Esophagus muscularis mucosa (tissue), 4 donors: ENCODE measurements at regions not wholly inside any gene's neighbourhood (a gene's known extent, or its start where the extent isn't known, plus 50 kb on each side); places are given as distances from the start of the nearest gene placed in this dataset.

Experiments used
- DNase-seq: peaks from one replicate; pipeline ENCODE4 v3.0.0-alpha.2; 2017; ENCODE audit errors: extremely low spot score
- H3K27ac ChIP-seq, 4 donors: fragments of 200-600 bp; sonication (generic); replicated peaks in 1 of 4; 1 replicate in 3 of 4; 2 replicates in 1 of 4; pipeline ENCODE4 v1.5.1; 2016 to 2019; ENCODE audit warnings: mild to moderate bottlenecking in 1 of 4
- H3K27me3 ChIP-seq, 4 donors: fragments of 200-600 bp; sonication (generic); one replicate each; pipeline versions ENCODE4 v1.5.1 to v1.6.0; 2016 to 2019
- H3K36me3 ChIP-seq, 4 donors: fragments of 200-600 bp; sonication (generic); one replicate each; pipeline ENCODE4 v1.5.1; 2016 to 2019
- H3K4me1 ChIP-seq, 4 donors: fragments of 200-600 bp; sonication (generic); one replicate each; pipeline ENCODE4 v1.5.1; 2016 to 2019
- H3K4me3 ChIP-seq, 4 donors: fragments of 200-600 bp; sonication (generic); 1 replicate in 2 of 4; 2 replicates in 2 of 4; pipeline ENCODE4 v1.5.1; 2016 to 2019; ENCODE audit warnings: mild to moderate bottlenecking in 4 of 4, moderate library complexity in 1 of 4
- H3K9me3 ChIP-seq, 4 donors: fragments of 200-600 bp; sonication (generic); 1 replicate in 3 of 4; 2 replicates in 1 of 4; pipeline ENCODE4 v1.5.1; 2016 to 2019
- CTCF ChIP-seq, 3 experiments: fragments of 200-600 bp in 2 of 3; fragments of 450-650 bp in 1 of 3; sonication (generic) in 2 of 3; IDR thresholded peaks; one replicate each; pipeline ENCODE4 v1.5.1; 2017 to 2019; ENCODE audit warnings: antibody characterized with exemption in 3 of 3, mild to moderate bottlenecking in 2 of 3, moderate library complexity in 1 of 3
- EP300 ChIP-seq: sonication (generic); formaldehyde crosslinking; IDR thresholded peaks from one replicate; pipeline ENCODE4 v1.6.1; 2017; ENCODE audit warnings: antibody characterized with exemption
- POLR2A ChIP-seq: fragments of 450-650 bp; IDR thresholded peaks from one replicate; pipeline ENCODE4 v1.6.1; 2017; ENCODE audit warnings: antibody characterized with exemption, moderate library complexity, mild to moderate bottlenecking, low read depth
- POLR2AphosphoS5 ChIP-seq, 2 donors: sonication (generic); formaldehyde crosslinking; IDR thresholded peaks; one replicate each; pipeline ENCODE4 v1.6.1; 2017; ENCODE audit warnings: antibody characterized with exemption in 2 of 2
- whole genome bisulfite sequencing: methylation state at CpG from one replicate; pipeline ENCODE4 v1.1.5; 2018; 5-methylcytosine and 5-hydroxymethylcytosine counted together
- intact Hi-C: fragments of 100-400 bp; cut with DNase I; formaldehyde crosslinking; loops from one replicate; pipeline ENCODE4 v1.15.1; 2023

DNA sequence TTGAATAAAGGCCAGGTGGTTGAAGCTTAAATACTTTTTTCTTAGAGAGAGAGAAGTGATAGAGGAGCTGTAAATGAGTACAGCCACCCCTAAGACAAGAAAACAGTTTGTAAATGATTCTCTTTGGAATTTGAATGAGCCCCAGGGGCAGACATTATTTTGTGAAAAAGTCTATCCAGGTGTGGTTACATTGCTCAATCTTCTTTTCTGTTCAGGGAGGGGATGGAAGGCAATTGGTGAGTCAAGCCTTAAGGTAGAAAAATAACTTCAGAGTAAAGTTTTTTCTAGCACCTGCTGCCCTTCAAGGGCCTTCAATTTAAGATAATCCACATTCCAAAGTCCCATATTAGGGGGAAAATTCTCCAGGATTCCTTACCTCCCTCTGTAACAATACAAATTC, 646.7 kb downstream of the PDHA2 start:
- no peaks in the 10 kb centered on the region for H3K36me3 ChIP-seq
- no peaks in the 10 kb centered on the region for H3K4me1 ChIP-seq
- intact Hi-C loops: no loop called here
- no peaks in the 10 kb centered on the region for H3K9me3 ChIP-seq
- DNase-seq: no peak
- H3K4me3 ChIP-seq: no peak overlapping the region
- H3K27me3 ChIP-seq: no peaks in the 10 kb centered on the region
- TF ChIP-seq POLR2AphosphoS5 (IDR thresholded peaks at IDR 0.05) (no peak), EP300 (no peak), POLR2A (no peak), CTCF (IDR thresholded peaks at IDR 0.05) (no peak)
- H3K27ac ChIP-seq: no peak overlapping the region

DNA sequence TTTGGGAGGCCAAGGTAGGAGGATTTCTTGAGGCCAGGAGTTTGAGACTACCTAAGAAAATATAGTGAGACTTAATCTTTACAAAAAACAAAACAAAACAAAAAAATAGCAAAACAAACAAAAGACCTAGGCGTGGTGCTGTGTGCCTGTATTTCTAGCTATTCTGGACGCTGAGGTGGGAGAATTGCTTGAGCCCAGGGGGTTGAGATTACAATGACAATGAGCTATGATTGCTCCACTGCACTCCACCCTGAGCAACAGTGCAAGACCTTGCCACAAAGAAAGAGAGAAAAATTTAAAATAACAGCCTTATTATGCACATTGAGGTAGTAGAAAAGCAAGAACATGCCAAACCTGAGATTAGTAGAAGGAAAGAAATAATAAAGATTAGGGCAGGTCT, 657.7 kb downstream of the PDHA2 start:
- no peak overlapping the region for H3K27ac ChIP-seq
- H3K9me3 ChIP-seq: peaks cover 0 to 32% (median 9%) of the 10 kb centered on the region in 4 donors
- no peaks in the 10 kb centered on the region for H3K4me1 ChIP-seq
- intact Hi-C loops: no loop called here
- H3K4me3 ChIP-seq: no peak overlapping the region
- no peaks in the 10 kb centered on the region for H3K36me3 ChIP-seq
- DNase-seq: no peak
- no peak for TF ChIP-seq POLR2A
- TF ChIP-seq EP300: no peak
- TF ChIP-seq CTCF (IDR thresholded peaks at IDR 0.05): no peak
- TF ChIP-seq POLR2AphosphoS5 (IDR thresholded peaks at IDR 0.05): no peak
- 82% methylated on average over 2 of the region's 2 CpGs for WGBS
- H3K27me3 ChIP-seq: no peaks in the 10 kb centered on the region

DNA sequence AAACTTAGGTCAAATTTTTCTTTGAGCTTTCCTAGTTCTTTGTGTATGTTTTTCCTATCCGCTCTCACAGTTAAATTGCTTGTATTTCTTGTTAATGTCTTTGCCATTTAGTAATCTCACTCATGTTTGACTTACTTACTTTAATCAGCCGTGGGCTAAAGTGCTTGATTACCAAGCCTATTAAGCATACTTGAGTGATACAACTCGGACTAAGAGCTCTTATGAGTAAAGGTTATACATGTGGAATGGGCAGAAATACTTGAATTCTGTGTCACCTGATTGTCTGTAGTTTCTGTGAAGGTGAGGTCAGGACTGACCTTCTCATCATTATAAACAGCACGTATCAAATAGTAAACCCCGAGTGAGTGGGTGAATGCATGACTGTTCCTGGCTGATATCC, 664.5 kb downstream of the PDHA2 start:
- no peaks in the 10 kb centered on the region for H3K4me1 ChIP-seq
- no peaks in the 10 kb centered on the region for H3K36me3 ChIP-seq
- no peaks in the 10 kb centered on the region for H3K27me3 ChIP-seq
- 75% methylated on average over 5 of the region's 5 CpGs for WGBS
- no peak overlapping the region for H3K27ac ChIP-seq
- no peak for DNase-seq
- TF ChIP-seq POLR2A (no peak), EP300 (no peak), CTCF (IDR thresholded peaks at IDR 0.05) (no peak), POLR2AphosphoS5 (IDR thresholded peaks at IDR 0.05) (no peak)
- H3K4me3 ChIP-seq: no peak overlapping the region
- intact Hi-C loops: no loop called here
- no peaks in the 10 kb centered on the region for H3K9me3 ChIP-seq

DNA sequence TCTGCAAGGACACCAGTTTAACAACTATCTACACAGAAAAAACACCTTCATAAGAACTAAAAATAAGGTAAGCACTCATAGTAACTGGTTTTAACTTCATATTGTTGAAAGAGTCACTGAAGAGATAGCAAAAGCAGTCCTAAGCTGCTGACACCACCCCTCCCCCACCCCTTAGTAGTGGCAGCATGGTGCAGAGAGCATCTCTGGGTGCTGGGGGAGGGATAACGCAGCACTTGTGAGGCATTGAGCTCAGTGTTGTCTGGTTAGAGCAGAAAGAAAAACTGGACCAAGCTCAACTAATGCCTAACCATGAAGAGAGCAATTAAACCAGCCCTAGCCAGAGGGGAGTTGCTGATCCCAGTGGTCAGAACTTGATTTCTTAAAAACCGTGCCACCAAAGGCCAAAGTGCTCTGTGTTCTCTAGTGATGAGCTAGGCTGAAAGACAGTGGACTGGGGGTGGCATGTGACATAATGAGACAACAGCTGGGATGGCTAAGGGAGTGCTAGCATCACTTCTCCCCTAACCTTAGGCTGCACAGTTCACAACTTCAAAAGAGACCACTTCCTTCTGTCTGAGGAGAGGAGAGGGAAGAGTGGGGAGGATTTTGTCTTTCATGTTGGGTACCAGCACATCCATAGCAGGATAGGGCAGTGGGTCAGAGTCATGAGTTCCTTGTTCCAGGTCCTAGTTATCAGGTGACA, 669.3 kb downstream of the PDHA2 start:
- DNase-seq: no peak
- intact Hi-C loops: no loop called here
- 84% methylated on average over 2 of the region's 2 CpGs for WGBS
- Histone ChIP-seq H3K27me3 (no peaks in the 10 kb centered on the region), H3K4me1 (no peaks in the 10 kb centered on the region), H3K36me3 (no peaks in the 10 kb centered on the region), H3K27ac (no peak overlapping the region), H3K9me3 (no peaks in the 10 kb centered on the region), H3K4me3 (no peak overlapping the region)
- no peak for TF ChIP-seq POLR2AphosphoS5 (IDR thresholded peaks at IDR 0.05)
- TF ChIP-seq POLR2A: no peak
- TF ChIP-seq EP300: no peak
- no peak for TF ChIP-seq CTCF (IDR thresholded peaks at IDR 0.05)

- 40% methylated on average over 1 of the region's 1 CpG for WGBS
- Histone ChIP-seq H3K4me1 (no peaks in the 10 kb centered on the region), H3K27me3 (no peaks in the 10 kb centered on the region), H3K9me3 (no peaks in the 10 kb centered on the region), H3K27ac (no peak overlapping the region), H3K4me3 (no peak overlapping the region), H3K36me3 (no peaks in the 10 kb centered on the region)
- TF ChIP-seq POLR2AphosphoS5 (IDR thresholded peaks at IDR 0.05) (no peak), POLR2A (no peak), CTCF (IDR thresholded peaks at IDR 0.05) (no peak), EP300 (no peak)
- no peak for DNase-seq
- intact Hi-C loops: no loop called here
Measured at GRCh38 chr4:96519291-96519690, 679.4 kb downstream of the PDHA2 start.
